Spleen (tissue), 11 donors: ENCODE measurements at regions not wholly inside any gene's neighbourhood (a gene's known extent, or its start where the extent isn't known, plus 50 kb on each side); places are given as distances from the start of the nearest gene placed in this dataset.
A peak's percentile ranks its signal among the peaks of the same experiment; 100 is the strongest.

Experiments used
- DNase-seq: peaks from one replicate; pipeline ENCODE4 v3.0.0-alpha.2; 2020
- H3K27ac ChIP-seq, 8 donors: fragments of 200-600 bp; sonication (generic) in 7 of 8; 1 replicate in 4 of 8; 2 replicates in 4 of 8; pipeline versions ENCODE4 v1.5.0 to v1.8.0; 2016 to 2021; ENCODE audit warnings: inconsistent platforms in 4 of 8, mild to moderate bottlenecking in 4 of 8, moderate library complexity in 1 of 8
- H3K27me3 ChIP-seq, 7 donors: fragments of 200-600 bp; sonication (generic) in 6 of 7; replicated peaks in 1 of 7; 1 replicate in 4 of 7; 2 replicates in 3 of 7; pipeline versions ENCODE4 v1.5.0 to v1.8.0; 2016 to 2021; ENCODE audit warnings: inconsistent platforms in 3 of 7, mild to moderate bottlenecking in 1 of 7
- H3K36me3 ChIP-seq, 6 donors: fragments of 200-600 bp; sonication (generic) in 5 of 6; 1 replicate in 4 of 6; 2 replicates in 2 of 6; pipeline versions ENCODE4 v1.5.0 to v1.8.0; 2016 to 2021; ENCODE audit warnings: inconsistent platforms in 2 of 6
- H3K4me1 ChIP-seq, 6 donors: fragments of 200-600 bp; sonication (generic) in 5 of 6; 1 replicate in 3 of 6; 2 replicates in 3 of 6; pipeline versions ENCODE4 v1.5.0 to v1.8.0; 2016 to 2021; ENCODE audit warnings: inconsistent platforms in 3 of 6
- H3K4me3 ChIP-seq, 8 donors: fragments of 200-600 bp; sonication (generic) in 7 of 8; 1 replicate in 4 of 8; 2 replicates in 4 of 8; pipeline versions ENCODE4 v1.5.0 to v1.8.0; 2016 to 2021; ENCODE audit warnings: inconsistent platforms in 4 of 8, mild to moderate bottlenecking in 4 of 8, moderate library complexity in 2 of 8
- H3K9me3 ChIP-seq, 8 donors: fragments of 200-600 bp; sonication (generic) in 7 of 8; 1 replicate in 4 of 8; 2 replicates in 4 of 8; pipeline versions ENCODE4 v1.5.0 to v1.8.0; 2016 to 2021; ENCODE audit warnings: inconsistent platforms in 4 of 8
- CTCF ChIP-seq, 11 experiments: fragments of 200-600 bp in 7 of 11; fragments of 450-650 bp in 4 of 11; sonication (generic) in 4 of 11; IDR thresholded peaks in 8 of 11; conservative IDR thresholded peaks in 3 of 11; 1 replicate in 7 of 11; 2 replicates in 4 of 11; pipeline versions ENCODE4 v1.4.0 to v1.8.0; 2016 to 2021; ENCODE audit warnings: antibody characterized with exemption in 11 of 11, inconsistent platforms in 4 of 11, mild to moderate bottlenecking in 1 of 11
- POLR2A ChIP-seq, 3 donors: fragments of 450-650 bp; IDR thresholded peaks; one replicate each; pipeline ENCODE4 v1.5.1; 2017; ENCODE audit warnings: antibody characterized with exemption in 3 of 3, mild to moderate bottlenecking in 1 of 3
- POLR2AphosphoS5 ChIP-seq, 3 donors: sonication (generic); formaldehyde crosslinking; IDR thresholded peaks; one replicate each; pipeline ENCODE4 v1.5.1; 2017; ENCODE audit warnings: antibody characterized with exemption in 3 of 3
- WGBS, 5 donors: extraction: QIAGEN DNeasy Blood & Tissue Kit in 3 of 5; methylation state at CpG; one replicate each; pipeline versions ENCODE4 v1.1.5 to v1.1.7; 2013 to 2018; 5-methylcytosine and 5-hydroxymethylcytosine counted together
- intact Hi-C: fragments of 100-400 bp; cut with DNase I; formaldehyde crosslinking; loops from one replicate; pipeline ENCODE4 v1.15.0; 2023; ENCODE audit warnings: low total_unique reads
- donor health status: healthy with polysubstance abuse.
- donor health status: DM: no; HTN: no; CAD: no; lungs with moderate emphysema.
- donor health status: DM: no; HTN: no; CAD: no.
- donor health status: Bipolar disorder and iron deficiency.
- donor health status: healthy.
- donor health status: DM: no; HTN: no; CAD: no.
- donor health status: DM: yes; HTN: yes; CAD: no.

- intact Hi-C loops, result no loop called here
- TF ChIP-seq POLR2AphosphoS5 (IDR thresholded peaks at IDR 0.05) (no peak), POLR2A (IDR thresholded peaks at IDR 0.05) (no peak), CTCF (IDR thresholded peaks at IDR 0.05 in 8 of 11, conservative IDR thresholded peaks at IDR 0.05 in 3 of 11) (no peak)
- Histone ChIP-seq H3K9me3 (no peaks in the 10 kb centered on the region), H3K27ac (no peak overlapping the region), H3K36me3 (no peaks in the 10 kb centered on the region), H3K4me3 (no peak overlapping the region), H3K4me1 (no peaks in the 10 kb centered on the region), H3K27me3 (no peaks in the 10 kb centered on the region)
- DNase-seq, result no peak
- WGBS, 5 donors, result 50 to 80% (median 58%) methylated on average over 1 of the region's 1 CpG
Observed at GRCh38 chr5:99773290-99773689, 761.9 kb upstream of the FAM174A start.

- no peak for TF ChIP-seq CTCF (IDR thresholded peaks at IDR 0.05 in 8 of 11, conservative IDR thresholded peaks at IDR 0.05 in 3 of 11)
- no peak for TF ChIP-seq POLR2AphosphoS5 (IDR thresholded peaks at IDR 0.05)
- TF ChIP-seq POLR2A (IDR thresholded peaks at IDR 0.05), result no peak
- no peak overlapping the region for H3K4me3 ChIP-seq
- intact Hi-C loops, result no loop called here
- H3K27ac ChIP-seq, result no peak overlapping the region
- 91 to 98% (median 94%) methylated on average over 1 of the region's 1 CpG for WGBS, 5 donors
- no peaks in the 10 kb centered on the region for H3K4me1 ChIP-seq
- H3K36me3 ChIP-seq, result no peaks in the 10 kb centered on the region
- H3K27me3 ChIP-seq, result no peaks in the 10 kb centered on the region
- no peaks in the 10 kb centered on the region for H3K9me3 ChIP-seq
- DNase-seq, result no peak
Observed at GRCh38 chr5:99771296-99771695, 763.9 kb upstream of the FAM174A start.

- TF ChIP-seq POLR2AphosphoS5 (IDR thresholded peaks at IDR 0.05) (no peak), CTCF (IDR thresholded peaks at IDR 0.05 in 8 of 11, conservative IDR thresholded peaks at IDR 0.05 in 3 of 11) (no peak), POLR2A (IDR thresholded peaks at IDR 0.05) (no peak)
- intact Hi-C loops, result no loop called here
- no peaks in the 10 kb centered on the region for H3K4me1 ChIP-seq
- no peaks in the 10 kb centered on the region for H3K27me3 ChIP-seq
- no peak overlapping the region for H3K4me3 ChIP-seq
- H3K27ac ChIP-seq, result no peak overlapping the region
- H3K36me3 ChIP-seq, result no peaks in the 10 kb centered on the region
- peaks cover 0 to 17% (median 0%) of the 10 kb centered on the region in 8 donors for H3K9me3 ChIP-seq
- DNase-seq, result no peak
- WGBS, 5 donors, result 74 to 91% (median 87%) methylated on average over 3 of the region's 3 CpGs
Observed at GRCh38 chr5:99765011-99765410, 770.2 kb upstream of the FAM174A start.

- Histone ChIP-seq H3K27me3 (no peaks in the 10 kb centered on the region), H3K36me3 (no peaks in the 10 kb centered on the region), H3K9me3 (peaks cover 0 to 22% (median 0%) of the 10 kb centered on the region in 8 donors), H3K27ac (no peak overlapping the region), H3K4me3 (no peak overlapping the region), H3K4me1 (no peaks in the 10 kb centered on the region)
- WGBS, 5 donors, result 75 to 89% (median 83%) methylated on average over 10 to 11 of the region's 11 CpGs
- intact Hi-C loops, result no loop called here
- no peak for TF ChIP-seq POLR2AphosphoS5 (IDR thresholded peaks at IDR 0.05)
- TF ChIP-seq CTCF (IDR thresholded peaks at IDR 0.05 in 8 of 11, conservative IDR thresholded peaks at IDR 0.05 in 3 of 11), result no peak
- TF ChIP-seq POLR2A (IDR thresholded peaks at IDR 0.05), result no peak
- peak; percentile 55 for DNase-seq
Observed at GRCh38 chr5:99763021-99763774, 772.0 kb upstream of the FAM174A start.
